T47D (cell line): ENCODE measurements at regions not wholly inside any gene's neighbourhood (a gene's known extent, or its start where the extent isn't known, plus 50 kb on each side); places are given as distances from the start of the nearest gene placed in this dataset.
"Not testable (repeated sequence)": the region's sequence is repeated elsewhere in the genome, so short reads cannot be mapped to it uniquely, and the experiment has no call there.

Source experiments
- DNase-seq, 2 experiments: peaks; one replicate each; pipeline versions ENCODE4 v3.0.0 to v3.0.0-alpha.2; 2011 to 2012; ENCODE audit warnings: low read depth in 1 of 2, low spot score in 1 of 2
- JUND ChIP-seq: IDR thresholded peaks from 2 replicates; pipeline ENCODE4 v1.6.1; 2012; ENCODE audit warnings: low read depth
- in situ Hi-C: cut with HindIII; loops from 2 replicates; pipeline ENCODE4 v1.10.0; 2016; ENCODE audit warnings: low sequenced_read_pairs, low pct_unique_long_range_greater_than_20kb

DNA sequence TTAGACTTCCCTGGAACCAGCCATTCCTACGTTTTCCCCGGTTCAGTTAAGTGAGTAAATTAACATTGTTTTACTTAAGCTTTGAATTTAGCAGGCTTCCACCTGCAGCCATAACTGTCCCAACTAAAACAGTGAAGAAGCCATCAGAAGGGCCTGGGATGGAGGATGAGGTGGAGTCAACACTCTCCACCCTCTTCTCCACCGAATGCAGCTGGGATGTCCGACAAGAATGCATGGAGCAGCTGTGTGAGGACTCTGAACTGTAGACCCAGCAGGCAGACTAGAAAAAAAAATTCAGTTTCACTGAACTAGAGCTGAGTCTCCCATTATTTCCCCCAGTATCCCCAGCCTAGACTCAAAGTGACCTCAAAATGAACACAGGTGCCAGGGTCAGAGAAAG lies 114.8 kb downstream of the C16orf95 start:
- no peak for TF ChIP-seq JUND
- no peak for DNase-seq
- in situ Hi-C loops, result no loop called here

DNA sequence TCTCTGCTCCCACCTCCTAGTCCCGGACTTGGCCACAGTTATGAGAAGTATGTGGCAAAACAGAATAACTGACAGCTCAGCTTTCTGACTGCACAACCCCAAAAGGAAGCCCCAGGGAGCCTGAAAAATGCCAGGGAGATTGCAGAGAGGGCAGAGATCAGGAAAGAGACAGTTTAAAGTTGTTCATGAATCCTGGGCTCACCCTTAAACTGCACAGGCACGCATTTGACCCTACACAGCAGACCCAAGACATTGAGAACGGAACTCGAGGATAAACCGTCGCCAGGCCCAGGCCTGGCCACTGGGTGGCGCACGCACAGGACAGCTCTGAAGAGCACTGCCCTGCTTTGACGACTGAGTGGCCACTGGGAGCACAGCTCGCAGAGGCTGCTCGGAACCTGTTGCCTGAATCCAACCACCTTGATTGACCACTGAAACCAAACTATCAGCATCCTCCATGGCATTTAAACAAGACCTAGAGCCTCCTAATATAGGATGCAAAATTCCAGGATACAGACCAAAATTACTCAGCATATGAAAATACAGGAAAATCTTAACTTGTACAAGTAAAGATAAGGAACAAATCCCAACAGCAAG lies 114.0 kb downstream of the C16orf95 start:
- TF ChIP-seq JUND, result no peak
- in situ Hi-C loops, result no loop called here

DNA sequence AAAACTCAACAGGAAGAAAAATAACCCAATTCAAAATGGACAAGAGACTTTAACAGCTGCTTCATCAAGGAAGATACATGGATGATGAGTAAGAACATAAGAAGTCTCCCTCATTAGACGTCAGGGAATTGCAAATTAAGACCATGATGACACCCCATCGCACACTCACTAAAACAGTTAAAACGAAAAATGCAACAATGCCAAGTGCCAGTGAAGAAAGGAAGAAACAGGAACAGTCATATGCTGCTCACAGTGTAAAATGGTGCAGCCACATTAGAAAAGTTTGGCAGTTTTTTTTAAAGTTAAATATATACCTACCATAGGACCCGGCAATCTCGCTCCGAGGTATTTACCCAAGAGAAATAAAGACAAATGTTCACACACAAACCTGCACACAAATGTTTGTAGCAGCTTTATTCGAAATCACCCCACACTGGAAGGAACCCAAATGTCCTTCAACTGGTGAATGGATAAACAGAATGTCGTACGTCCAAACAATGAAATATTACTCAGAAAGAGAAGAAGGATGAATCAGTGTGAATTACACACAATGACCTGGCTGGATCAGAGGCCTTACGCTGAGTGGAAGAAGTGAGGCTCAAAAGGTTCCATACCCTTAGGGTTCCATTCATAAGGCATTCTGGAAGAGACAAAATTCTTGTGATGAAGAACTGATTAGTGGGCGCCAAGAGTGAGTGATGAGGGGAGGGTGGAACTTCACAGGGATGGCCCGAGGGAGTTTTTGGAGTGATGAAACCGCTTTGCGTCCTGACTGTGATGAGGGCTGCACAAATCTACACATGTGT lies 110.3 kb downstream of the C16orf95 start:
- in situ Hi-C loops, result no loop called here
- TF ChIP-seq JUND, result no peak
- DNase-seq, result peak in 1 of 2 experiments; percentile 28

More for the DNA sequence above, 114.0 kb downstream of the C16orf95 start:
- DNase-seq, result peak; percentile 79 to 83

DNA sequence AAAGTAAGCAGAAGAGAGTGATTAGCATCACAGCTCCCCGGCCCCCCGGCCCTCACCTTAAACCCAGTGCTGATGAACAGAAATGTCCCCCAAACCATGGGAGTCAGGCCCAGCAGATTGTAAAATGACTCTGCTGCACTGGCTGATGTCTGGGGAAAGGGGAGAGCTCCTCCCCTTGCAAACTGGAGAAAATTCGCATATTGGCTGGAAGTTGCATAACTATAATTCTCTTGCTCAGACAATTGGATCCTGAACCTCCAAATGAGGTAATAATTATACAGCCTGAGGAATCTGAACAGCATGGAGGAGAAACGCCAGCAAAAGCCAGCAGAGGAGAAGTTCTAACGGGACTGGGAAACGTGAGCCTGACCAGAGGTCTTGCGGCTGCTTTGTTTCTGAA lies 109.7 kb downstream of the C16orf95 start:
- in situ Hi-C loops, result no loop called here
- DNase-seq, result no peak
- TF ChIP-seq JUND, result no peak

DNA sequence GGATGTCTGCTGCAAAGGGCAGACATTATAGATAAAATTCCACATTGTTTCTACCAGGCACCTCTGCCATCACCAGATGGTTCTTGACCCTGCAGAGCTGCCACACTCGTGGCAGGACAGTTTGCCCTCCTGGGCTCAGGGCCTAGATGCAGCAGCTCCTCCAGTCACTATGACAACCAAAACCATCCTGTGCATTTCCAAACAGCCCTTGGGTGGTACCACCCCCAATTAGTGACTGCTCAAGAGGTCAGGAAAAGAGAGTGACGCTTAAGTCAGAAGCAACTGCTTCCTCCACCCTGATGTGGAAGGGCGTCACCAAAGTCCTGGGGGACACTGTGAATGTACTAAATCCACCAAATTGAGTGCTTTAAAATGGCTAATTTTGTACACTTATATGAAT lies 109.2 kb downstream of the C16orf95 start:
- DNase-seq, result no peak
- no peak for TF ChIP-seq JUND
- in situ Hi-C loops, result no loop called here

DNA sequence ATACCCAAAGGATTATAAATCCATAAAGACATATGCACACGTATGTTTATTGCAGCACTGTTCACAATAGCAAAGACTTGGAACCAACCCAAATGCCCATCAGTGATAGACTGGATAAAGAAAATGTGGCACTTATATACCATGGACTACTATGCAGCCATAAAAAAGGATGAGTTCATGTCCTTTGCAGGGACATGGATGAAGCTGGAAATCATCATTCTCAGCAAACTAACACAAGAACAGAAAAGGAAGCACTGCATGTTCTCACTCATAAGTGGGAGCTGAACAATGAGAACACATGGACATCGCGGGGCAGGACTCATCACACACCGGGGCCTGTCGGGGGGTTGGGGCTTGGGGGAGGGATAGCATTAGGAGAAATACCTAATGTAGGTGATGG lies 108.2 kb downstream of the C16orf95 start:
- in situ Hi-C loops, DNase-seq: not testable (repeated sequence)

DNA sequence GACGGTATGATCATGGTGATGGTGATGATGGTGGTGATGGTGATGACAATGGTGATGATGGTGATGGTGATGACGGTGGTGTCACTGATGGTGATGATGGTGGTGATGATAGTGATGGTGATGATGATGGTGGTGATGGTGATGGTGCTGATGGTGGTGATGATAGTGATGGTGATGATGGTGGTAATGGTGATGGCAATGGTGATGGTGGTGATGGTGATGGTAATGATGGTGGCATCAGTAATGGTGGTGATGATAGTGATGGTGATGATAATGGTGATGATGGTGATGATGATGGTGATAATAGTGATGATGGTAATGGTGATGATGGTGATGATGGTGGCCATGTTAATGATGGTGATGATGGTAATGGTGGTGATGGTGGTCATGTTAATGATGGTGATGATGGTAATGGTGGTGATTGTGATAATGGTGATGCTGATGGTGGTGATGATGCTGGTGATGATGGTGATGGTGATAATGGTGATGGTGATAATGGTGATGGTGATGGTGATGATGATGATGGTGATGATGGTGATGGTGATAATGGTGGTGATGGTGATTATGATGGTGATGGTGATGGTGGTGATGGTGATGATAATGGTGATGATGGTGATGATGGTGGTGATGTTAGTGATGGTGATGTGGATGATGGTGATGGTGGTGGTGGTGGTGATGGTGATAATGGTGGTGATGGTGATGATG lies 107.2 kb downstream of the C16orf95 start:
- TF ChIP-seq JUND, result no peak
- no peak for DNase-seq
- in situ Hi-C loops, result no loop called here

DNA sequence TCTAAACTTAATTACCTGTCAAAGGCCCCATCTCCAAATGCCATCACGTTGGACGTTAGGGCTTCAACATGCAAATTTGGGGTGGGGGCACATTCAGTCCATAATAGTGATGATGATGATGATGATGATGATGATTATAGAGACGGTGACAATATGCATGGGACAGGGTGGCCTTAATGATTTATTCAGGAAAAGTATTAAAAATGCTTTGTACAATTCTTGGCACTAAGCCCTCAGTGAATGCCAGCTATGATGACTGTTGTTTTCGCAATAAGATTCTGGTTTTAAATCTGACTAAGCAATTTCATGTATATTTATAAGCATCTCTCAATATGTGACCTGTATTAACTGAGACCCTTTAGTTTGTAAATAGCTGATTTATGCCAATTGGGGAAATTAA lies 106.3 kb downstream of the C16orf95 start:
- TF ChIP-seq JUND, result no peak
- DNase-seq, result no peak
- in situ Hi-C loops, result no loop called here

DNA sequence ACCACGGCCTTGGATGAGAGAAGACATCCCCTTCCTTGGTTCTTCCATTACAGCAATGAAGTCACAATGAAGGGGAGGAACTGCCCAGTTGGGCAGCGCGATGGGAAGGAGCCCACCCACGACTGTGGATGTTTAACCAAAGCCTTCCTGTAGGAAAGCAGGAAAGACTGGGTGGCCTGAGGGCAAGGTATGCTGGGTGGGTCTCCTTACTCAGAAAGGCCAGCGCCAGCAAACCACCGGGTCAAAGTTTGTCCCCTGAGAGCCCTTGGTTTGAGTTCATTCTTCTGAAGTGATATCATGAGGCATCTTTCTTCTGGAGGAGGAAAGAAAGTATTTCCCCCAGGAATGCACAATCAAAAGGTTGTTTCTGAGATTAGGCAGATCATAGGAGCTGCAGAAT lies 105.2 kb downstream of the C16orf95 start:
- in situ Hi-C loops, result no loop called here
- no peak for DNase-seq
- TF ChIP-seq JUND, result no peak

DNA sequence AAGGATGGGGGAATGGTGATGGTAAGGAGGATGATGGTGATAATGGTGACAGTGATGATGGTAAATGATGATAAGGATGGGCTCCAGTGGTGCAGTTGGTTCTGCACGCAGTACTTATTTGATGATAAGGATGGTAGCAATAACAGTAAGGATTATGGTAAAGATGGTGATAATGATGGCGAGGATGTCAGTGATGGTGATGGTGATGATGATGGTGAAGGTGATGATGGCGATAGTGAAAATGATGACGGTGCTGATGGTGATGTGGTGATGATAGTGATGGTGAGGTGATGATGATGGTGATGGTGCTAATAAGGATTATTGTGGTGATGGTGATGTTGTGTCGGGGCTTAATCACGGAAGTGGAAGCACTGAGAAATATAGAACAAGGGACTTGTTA lies 103.7 kb downstream of the C16orf95 start:
- DNase-seq, result no peak
- in situ Hi-C loops, result no loop called here
- TF ChIP-seq JUND, result no peak

DNA sequence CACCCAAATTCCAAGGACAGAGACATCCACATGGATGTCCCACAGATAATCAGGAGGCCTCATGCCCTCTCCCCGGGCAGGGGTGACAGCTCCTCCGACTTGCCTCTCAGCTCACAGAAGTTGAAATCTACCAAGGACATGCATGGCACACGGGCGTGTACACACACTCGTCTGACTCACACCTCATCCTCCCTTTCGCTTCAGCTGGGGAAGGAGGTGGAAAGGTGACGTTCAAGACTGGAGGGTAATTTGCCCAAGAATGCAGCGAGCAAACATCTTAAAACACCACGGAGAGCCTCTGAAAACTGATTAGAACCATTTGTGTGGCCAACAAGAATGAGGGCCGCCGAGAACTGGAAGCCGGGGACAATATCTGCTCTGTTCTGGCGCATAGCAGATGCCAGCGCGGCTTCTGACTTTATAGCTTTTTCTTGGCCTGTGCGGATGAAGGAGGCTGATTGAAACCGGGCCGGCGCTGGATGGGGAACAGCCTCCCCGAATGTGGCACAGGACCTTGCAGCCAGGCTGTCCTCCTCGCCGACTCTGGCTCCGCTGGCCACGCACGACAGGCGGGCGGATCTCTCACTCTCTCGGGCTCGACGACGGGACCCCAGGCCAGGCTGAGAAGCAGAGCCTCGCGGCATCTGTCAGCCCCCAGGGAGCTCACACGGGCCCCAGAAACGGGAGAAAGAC lies 100.9 kb downstream of the C16orf95 start:
- DNase-seq, result no peak
- no peak for TF ChIP-seq JUND
- in situ Hi-C loops, result no loop called here

DNA sequence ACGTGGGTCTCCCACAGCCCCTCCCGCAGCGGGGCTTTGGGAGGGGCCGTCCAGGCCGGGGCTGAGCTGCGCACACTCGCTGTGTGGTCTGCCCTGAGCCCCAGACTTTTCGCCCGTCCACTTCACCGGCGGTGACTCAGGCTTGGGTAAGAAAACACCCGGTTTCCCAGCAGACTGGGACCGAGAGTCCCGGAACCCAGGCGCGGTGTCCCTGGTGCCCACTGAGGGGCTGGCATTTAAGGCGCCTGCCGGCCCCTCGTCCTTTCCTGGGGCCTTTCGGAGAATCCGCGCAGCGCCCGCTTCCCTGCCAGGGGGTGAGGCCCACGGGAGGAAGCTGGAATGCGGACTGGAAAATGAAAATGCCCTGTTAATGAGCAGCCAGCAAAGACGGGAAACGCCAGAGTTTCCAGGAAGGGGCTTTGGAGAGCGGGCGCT lies 100.3 kb downstream of the C16orf95 start:
- DNase-seq, result no peak
- no peak for TF ChIP-seq JUND
- in situ Hi-C loops, result no loop called here

DNA sequence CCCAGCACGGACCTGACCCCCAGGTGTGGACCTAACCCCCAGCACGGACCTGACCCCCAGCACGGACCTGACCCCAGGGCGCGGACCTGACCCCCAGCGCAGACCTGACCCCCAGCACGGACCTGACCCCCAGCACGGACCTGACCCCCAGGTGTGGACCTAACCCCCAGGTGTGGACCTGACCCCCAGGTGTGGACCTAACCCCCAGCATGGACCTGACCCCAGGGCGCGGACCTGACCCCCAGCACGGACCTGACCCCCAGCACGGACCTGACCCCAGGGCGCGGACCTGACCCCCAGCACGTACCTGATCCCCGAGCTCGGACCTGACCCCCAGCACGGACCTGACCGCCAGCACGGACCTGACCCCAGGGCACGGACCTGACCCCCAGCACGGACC lies 99.4 kb downstream of the C16orf95 start:
- DNase-seq, in situ Hi-C loops: not testable (repeated sequence)
